ENCODE measurements at regions not wholly inside any gene's neighbourhood (a gene's known extent, or its start where the extent isn't known, plus 50 kb on each side); places are given as distances from the start of the nearest gene placed in this dataset.

DNA sequence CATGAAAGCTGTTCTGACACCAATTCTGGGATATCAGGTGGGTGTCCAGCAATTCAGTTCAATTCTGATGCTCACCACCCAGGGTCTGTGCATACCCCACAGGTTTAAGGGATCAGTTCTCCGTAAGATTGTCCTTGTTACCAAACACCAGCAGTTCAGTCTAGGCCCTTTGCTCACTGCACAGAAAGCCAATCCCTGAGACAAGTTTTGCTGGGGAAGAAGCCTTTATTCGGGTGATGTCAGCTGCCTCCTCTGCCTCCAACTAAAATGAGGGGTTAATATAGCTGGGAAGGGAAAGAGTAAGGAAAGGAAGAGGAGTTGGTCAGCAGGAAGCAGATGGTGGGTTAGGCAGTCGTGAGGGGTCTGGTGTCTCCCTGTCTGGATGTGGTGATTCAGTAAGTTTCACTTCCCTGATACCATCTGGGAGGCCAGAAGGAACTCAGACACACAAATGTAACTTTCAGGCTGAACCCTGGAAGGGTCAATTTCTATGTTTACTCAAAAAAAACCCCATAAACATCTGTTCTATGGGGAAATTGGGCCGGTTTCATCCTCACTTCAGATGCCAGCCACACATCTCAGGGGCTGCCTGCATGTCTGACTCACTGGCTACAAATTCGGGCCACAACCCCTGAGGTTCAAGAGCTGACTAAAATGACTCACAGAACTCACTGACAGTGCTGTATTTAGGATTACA lies 83.3 kb upstream of the PGBD5 start:
- no peak for DNase-seq

DNA sequence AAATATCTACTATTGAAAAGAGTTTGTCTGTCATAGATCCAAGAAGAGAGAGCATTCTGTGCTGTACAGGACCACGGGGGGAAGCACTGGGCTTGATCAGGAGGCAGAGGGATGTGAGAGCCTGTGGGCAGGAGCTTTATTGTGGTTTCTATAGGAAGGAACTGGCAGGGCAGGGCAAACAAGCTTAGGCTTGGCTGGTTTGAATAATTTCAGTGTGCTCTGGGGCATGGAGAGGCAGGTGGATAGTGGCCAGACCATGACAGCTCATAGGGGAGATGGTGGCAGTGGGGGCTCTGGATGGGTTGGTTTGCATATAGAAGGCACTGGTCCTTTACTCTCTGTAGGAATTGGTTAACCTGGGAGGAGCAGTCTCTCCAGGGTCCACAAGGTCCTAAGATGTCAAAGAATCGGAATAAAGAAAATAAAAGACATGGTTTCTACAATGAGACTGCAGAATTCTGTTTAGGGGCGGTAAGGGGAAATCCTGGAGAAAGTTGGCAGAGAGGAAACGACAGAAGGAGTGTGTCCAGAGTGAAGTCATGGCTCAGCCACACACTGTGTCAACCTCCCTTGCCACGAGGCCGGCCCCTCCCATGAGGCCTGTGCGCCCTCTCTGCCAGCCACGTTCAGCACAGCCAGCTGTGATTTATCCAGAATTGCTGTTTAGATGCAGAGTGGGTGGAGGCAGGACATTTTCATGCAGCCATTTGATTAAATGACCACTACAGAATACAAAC lies 81.7 kb upstream of the PGBD5 start:
- no peak for DNase-seq

DNA sequence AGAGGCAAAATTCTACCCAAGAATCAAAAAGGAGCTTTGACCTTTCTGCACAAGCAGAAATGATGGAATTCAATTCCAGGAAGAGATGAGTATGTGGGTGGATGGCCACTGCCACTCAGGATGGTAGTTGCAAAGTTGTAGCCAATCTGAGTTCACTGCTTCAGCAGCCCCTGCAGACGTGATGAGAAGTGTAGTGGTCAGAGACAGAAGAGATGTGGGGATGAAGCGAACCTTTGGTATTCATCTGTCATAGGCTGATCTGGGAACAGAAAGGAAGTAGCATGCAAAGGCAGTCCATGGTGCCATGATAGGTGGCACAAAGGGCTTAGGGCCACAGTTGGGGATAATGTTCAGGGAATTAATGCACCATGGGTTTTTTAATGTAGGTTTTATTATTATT lies 81.1 kb upstream of the PGBD5 start:
- no peak for DNase-seq

DNA sequence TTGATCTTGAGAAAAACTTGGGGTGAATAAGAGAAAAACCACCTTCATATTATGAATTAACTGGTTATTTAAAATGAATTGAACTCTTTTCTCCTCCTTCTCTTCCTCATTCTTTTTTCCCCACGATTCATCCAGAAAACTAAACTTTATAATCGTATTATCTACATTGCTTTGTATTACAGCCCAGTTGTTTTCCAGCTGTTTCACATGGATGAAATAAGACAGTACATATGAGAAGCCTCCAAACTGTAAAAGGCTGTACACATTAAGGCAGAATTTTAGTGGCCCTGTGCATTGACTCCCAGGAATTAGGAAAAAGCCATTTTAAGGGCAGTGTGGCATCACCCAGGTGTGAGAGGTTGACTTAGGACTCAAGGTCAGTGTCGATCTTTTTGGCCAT lies 80.3 kb upstream of the PGBD5 start:
- DNase-seq, result no peak

DNA sequence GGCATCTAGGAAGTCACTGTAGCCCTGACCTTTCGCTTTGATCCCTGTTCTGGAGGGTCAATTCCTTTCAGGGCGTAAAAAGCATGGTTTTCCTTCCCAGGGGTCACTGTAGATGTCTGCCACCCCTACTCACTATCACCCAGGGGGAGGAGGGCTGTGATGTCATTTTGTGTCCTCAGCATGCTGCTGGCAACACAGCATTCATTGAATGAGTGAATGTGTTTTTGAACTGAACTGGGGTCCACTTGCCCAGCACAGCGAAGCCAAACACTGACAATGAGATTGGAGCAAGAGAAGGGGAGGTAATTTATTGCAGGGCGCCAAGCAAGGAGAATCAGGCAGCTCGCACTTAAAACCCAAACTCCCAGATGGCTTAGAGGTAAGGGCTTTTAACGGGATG lies 78.2 kb upstream of the PGBD5 start:
- DNase-seq, result no peak

DNA sequence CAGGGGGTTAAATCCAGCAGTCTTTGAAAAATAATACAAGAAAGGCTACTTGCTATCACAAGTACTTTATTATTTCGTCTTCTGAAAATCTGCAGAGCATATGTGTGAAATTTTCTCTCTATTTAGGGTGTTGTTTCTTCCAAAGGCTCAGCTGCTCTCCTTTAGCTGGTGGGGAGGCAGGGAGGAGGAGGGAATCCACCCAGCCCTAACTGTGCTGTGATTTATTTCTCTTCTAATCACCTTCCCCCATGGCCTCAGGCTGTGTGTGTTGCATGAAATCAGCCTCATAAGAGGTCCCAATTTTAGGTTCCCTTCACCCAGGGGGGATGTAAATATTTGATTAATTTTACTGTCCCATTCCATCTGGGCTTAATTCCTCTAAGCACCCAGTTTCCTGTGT lies 77.6 kb upstream of the PGBD5 start:
- DNase-seq, result no peak

DNA sequence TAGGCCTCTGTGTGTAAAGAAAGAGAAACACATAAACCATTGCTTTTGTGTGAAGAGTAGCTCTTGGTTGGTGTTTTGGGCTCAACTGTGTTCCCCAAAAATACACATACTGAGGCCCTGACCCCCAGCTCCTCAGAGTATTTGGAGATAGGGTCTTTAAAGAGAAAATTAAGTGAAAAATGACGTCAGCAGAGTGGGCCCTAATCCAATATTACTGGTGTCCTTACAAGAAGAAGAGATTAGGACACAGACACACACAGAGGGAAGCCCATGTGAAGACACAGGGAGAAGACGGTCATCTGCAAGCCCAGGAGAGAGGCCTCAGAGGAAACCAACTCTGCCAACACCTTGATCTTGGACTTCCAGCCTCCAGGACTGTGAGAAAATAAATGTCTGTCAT lies 76.9 kb upstream of the PGBD5 start:
- DNase-seq, result no peak

DNA sequence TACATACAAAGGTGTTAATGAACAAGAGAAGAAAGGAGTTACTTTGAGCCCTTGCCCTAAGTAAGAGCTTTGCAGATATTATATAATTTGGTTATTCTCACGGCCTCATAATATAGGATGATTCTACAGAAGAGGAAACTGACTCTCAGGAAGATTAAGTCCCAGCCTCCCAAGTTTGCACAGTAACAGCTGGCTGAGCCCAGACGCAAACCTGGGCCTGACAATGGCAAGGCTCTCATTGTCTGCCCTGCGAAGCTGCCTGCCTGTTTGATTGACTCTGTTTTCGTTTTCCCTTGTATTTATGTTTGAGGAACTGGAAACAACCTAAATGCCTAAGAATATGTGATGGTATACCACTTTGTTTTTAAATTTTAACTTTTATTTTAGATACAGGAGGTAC lies 76.2 kb upstream of the PGBD5 start:
- no peak for DNase-seq

DNA sequence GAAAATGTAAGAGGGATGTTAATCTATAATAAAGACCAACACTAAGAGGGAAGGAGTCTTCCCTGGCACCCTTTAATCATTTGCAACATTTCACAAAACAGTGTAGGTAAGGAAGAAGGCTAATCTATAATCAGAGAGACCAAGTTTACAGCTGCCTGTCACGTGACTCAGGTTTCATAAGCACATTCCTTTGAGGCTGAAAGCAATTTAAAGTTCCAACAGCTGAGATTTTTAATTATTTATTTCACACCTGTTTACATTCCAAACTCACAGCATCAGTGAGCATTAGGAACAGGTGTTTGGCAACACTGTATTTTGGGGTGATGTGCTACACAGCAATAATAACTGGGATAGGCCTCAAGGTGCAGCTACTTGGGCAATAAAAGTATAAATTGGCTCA lies 75.7 kb upstream of the PGBD5 start:
- DNase-seq, result no peak

DNA sequence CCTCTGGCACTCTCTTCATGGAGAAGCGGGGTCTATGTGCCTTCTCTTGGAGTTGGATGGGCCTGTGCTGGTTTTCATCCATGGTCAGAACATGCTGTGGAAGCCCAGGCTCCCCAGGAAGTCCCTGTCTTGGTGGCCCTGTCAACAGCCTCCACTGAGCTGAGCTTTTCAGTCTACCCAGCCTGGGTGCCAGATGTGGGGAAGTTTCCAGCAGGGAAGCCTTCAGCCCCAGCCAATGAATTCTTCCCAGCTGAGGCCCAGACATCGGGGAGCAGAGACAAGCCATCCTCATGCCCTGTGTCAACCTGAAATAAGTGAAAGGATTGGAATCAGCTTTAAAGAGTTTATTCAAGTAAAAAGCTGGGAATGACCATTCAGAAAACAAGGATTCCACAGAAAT lies 75.1 kb upstream of the PGBD5 start:
- DNase-seq, result no peak

DNA sequence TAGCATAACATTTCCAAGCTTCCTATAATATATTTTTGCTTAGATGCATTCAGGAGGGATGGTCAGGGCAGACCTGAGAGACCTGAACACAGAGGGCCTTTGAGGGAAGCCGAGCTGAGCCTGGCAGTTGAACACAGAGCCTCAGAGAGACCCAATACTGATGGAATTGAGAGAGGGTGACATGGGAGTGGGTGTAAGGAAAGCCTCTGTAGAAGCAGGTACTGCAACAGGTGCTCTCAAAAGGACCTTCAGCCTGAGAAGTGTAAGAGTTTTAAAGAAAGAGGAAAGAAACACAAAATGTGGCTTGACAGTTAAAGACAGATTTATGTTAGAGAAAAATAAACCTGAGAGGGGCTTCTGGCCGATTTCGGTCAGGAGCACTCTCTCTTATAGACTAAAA lies 73.9 kb upstream of the PGBD5 start:
- no peak for DNase-seq

DNA sequence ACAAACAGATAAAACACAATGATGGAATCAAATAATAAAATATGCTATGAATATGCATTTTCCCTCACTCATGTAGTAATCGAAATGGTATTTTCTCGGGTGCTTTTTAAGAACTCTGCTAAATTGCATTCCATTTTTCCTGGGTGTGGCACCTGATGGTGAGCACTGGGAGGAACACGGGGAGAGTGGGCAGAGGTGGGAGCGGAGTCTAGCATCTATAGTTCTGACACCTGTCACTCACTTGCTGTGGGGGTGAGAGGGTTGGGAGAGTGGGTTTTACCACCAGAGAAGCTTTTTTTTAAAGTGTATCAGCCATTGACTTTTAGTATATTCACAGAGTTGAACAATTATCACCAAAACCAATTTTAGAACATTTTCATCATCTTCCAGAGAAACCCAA lies 73.4 kb upstream of the PGBD5 start:
- no peak for DNase-seq

DNA sequence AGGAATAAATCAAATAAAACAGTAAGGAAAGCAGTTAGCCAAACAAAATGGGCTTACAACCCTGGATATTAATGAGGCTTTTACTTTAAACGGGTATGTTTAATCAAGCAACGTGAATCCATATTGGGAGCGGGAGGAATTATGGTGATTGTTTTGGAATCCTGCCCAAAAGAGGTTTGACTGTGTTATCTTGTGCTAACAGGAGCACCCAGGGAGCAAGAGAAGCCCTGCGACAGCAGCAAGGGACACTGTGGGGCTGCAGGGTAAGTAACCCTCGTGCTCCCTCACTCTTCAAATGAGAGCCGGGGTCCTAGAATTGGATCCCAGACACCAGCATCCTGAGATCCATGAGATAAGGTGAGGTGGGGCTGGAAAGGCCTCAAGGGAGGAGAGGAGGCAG lies 72.6 kb upstream of the PGBD5 start:
- peak; percentile 42 for DNase-seq

DNA sequence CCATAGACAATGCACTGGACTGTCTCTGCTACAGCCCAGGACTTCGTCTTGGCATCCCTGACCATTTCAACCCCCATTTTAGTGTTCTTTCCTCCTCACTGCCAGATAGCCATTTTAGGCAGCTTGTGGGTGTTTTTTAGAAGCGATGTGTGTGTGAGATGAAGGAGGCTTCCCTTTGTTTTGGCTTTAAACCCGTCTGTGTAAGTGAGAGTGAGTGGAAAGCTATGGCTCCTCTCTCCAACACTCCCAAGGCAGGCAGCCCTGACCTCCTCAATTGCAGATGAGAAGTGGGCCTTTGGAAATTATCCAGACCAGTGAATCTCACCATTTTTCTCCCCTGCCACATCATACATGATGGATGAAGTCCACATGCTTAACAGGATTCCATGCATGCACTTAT lies 70.3 kb upstream of the PGBD5 start:
- DNase-seq, result no peak

DNA sequence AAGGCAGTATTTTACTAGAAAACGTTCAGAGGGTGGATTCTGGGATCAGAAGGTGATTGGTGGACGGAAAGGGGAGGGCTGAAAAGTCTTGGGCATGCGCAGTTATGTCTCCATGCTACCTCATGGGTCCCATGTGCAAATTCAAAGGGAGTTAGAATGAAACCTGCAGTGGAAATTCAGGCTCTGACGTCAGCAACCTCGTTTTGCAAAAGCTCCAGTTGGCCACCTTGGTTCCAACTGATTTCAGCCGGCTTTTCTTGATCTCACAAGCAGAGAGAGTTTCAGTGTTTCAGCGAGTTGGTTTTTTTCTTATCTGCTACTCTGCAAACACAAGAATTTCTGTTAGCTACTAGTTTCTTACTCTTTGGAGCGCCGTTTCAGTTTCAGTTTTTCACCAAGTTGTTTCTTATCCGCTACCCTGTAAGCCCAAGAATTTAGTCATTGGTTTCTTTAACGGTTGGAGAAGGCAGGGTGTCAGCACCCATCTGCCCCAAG lies 69.8 kb upstream of the PGBD5 start:
- no peak for DNase-seq

DNA sequence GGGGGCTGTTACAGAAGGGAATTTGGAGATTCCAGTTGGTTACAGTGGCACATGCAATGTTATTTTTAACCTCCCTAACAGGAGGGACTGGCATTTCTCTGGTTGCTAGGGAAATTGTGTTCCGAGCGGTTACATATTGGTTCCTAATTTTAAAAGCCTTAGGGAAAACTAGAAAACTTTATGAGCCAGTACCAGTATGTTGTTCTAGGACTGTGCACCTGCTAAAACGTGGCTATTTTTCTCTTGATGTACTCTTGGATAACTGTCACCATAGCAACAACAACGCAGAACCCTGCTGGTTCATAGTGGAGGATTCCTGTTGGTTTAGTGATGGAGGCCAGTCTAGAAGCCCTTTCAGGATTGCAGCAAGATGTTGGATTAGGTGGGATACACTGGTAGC lies 68.9 kb upstream of the PGBD5 start:
- no peak for DNase-seq

DNA sequence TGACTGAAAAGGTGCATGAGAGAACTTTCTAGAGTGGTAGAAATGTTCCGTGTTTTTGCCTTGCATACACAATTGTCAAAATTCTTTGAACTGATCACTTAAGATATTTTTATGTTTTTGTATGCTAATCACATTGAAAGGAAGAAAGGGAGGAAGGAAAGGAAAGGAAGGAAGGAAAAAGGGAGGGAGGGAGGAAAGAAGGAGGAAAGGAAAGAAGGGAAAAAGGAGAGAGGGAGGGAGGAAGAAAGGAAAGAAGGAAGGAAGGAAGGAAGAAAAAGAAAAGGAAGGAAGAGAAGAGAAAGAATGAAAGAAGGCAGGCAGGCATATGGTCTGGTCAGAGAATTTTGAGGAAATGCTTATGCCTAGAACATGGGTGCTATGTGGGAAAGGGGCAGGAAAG lies 68.4 kb upstream of the PGBD5 start:
- DNase-seq, result no peak

DNA sequence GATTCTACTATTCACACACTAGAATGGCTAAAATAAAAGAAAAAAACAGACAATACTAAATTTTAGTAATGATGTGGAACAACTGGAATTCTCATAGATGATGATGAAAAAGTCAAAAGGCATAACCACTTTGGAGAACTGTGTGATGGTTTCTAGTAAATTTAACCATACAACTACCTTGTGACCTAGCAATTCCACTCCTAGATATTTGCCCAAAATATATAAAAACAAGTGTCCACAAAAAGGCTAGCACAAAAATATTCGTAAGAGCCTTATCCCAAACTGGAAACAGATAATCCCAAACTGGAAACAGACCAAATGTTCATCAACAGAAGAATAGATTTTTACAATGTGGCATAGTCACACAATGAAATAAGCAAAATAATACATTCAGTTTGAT lies 67.9 kb upstream of the PGBD5 start:
- DNase-seq, result no peak

DNA sequence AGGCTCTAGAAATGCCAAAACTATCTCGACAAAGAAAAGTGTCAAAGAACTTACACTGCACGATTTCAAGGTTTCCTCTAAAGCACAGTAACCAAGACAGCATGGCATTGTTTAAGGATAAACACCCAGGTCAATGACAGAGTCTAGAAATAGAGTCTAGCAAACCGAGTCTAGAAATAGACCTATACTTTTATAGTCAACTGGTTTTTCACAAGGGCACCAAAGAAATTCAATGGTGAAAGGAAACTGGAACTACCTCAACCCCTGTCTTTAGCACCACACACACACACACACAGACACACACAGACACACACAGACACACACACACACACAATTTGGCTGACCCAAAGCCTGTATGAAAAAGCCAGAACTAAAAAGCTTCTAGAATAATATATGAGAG lies 67.1 kb upstream of the PGBD5 start:
- DNase-seq, result no peak

DNA sequence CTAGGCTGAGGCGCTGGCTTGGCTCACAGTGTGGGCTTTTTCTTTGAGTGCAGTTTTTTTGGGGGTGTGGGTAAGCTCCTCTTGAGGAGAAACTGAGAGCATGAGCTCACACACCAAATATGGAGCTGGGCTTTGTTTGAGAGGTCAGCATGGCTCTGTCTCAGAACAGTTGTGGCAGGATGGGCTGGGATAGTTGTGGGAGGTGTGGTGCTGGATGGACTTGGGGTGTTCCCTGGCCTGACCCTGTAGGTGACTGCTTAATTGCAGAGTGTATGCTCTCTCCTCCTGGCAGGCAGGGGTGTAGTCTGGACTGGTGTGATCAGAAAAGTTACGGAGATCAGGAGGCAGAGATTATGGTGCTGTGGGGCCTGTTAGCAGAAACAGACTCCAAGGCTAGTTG lies 64.3 kb upstream of the PGBD5 start:
- DNase-seq, result no peak

DNA sequence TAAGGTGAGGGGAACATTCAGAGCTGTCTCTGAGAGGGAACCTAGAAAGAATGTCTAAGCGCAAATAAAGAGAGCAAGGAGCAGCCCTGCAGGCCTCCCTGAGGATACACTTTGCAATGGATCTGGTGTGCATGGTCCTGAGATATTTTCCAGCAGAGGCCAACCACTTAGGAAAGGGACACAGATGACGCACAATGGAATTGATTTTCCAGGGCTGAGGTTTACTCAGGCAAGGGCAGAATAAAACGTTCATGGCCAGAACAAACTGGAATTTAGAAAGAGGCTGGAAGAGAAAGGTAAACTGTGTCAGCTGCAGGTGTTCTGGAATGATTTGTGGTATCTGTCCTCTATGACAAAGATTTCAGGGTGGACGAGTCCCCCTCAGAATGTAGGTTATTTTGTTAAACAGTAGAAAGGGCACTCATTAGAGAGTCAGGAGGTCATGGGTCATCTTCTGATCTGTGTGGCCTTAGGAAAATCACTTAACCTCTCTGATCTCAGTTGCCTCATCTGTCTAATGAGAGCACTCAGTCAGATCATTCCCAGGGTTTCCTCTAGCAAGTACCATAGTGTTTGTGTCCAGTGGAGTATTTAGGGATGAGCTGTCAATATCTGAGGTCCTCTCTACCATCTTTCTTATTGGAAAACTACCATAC lies 61.8 kb upstream of the PGBD5 start:
- no peak for DNase-seq

DNA sequence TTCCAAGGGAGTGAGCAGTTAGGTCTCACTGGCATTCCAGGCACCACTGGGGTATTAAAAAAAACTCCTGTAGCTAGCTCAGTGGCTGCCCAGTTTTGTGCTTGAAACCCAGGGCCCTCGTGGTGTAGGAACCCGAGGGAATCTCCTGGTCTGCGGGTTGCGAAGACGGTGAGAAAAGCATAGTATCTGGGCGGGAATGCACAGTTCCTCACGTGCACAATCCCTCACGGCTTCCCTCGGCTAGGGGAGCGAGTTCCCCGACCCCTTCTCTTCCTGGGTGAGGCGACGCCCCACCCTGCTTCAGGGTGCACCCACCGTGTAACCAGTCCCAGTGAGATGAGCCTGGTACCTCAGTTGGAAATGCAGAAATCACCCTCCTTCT lies 50.5 kb upstream of the PGBD5 start:
- no peak for DNase-seq

DNA sequence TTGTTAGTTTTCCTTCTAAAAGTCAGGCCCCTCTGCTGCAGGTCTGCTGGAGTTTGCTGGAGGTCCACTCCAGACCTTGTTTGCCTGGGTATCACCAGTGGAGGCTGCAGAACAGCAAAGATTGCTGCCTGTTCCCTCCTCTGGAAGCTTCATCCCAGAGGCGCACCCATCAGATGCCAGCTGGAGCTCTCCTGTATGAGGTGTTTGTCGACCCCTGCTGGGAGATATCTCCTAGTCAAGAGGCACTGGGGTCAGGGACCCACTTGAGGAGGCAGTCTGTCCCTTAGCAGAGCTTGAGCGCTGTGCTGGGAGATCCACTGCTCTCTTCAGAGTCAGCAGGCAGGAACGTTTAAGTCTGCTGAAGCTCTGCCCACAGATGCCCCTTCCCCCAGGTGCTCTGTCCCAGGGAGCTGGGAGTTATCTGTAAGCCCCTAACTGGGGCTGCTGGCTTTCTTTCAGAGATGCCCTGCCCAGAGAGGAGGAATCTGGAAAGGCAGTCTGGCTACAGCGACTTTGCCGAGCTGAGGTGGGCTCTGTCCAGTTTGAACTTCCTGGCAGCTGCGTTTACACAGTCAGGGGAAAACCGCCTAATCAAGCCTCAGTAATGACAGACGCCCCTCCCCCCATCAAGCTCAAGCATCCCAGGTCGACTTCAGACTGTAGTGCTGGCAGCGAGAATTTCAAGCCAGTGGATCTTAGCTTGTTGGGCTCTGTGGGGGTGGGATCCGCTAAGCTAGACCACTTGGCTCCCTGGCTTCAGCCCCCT lies 49.9 kb upstream of the PGBD5 start:
- DNase-seq, result peak; percentile 6
